ENCODE measurements at regions not wholly inside any gene's neighbourhood (a gene's known extent, or its start where the extent isn't known, plus 50 kb on each side); places are given as distances from the start of the nearest gene placed in this dataset.

DNA sequence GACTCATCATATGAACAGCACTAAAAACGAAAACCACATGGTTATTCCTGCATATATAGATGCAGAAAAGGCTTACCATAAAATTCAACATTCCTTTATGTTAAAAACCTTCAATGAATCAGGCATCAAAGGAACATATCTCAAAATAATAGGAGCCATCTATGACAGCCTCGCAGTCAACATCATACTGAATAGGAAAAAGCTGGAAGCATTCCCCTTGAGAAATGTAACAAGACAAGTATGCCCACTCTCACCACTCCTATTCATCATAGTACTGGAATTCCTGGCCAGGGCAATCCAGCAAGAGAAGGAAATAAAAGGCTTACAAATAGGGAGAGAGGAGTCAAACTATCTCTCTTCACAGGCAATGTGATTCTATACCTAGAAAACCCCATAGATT lies 179.6 kb upstream of the HTR2A start:
- peaks cover 0 to 34% (median 7%) of the 10 kb centered on the region in 11 donors for H3K9me3 ChIP-seq
- no peak overlapping the region for H3K4me3 ChIP-seq
- no peak for DNase-seq
- intact Hi-C loops (cut with DNase I) = loop anchor here in 1 of 10 donors (5.0 kb wide), 1 partner anchor 36 kb away; no protein-coding TSS in a partner anchor
- no peaks in the 10 kb centered on the region for H3K4me1 ChIP-seq
- TF ChIP-seq, protein P1, sequence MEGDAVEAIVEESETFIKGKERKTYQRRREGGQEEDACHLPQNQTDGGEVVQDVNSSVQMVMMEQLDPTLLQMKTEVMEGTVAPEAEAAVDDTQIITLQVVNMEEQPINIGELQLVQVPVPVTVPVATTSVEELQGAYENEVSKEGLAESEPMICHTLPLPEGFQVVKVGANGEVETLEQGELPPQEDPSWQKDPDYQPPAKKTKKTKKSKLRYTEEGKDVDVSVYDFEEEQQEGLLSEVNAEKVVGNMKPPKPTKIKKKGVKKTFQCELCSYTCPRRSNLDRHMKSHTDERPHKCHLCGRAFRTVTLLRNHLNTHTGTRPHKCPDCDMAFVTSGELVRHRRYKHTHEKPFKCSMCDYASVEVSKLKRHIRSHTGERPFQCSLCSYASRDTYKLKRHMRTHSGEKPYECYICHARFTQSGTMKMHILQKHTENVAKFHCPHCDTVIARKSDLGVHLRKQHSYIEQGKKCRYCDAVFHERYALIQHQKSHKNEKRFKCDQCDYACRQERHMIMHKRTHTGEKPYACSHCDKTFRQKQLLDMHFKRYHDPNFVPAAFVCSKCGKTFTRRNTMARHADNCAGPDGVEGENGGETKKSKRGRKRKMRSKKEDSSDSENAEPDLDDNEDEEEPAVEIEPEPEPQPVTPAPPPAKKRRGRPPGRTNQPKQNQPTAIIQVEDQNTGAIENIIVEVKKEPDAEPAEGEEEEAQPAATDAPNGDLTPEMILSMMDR (IDR thresholded peaks at IDR 0.05) = no peak
- ATAC-seq = no peak
- no peaks in the 10 kb centered on the region for H3K27me3 ChIP-seq
- 49 to 51% methylated on average over 2 of the region's 2 CpGs for WGBS, 2 donors
- no peaks in the 10 kb centered on the region for H3K36me3 ChIP-seq
- H3K27ac ChIP-seq = no peak overlapping the region

DNA sequence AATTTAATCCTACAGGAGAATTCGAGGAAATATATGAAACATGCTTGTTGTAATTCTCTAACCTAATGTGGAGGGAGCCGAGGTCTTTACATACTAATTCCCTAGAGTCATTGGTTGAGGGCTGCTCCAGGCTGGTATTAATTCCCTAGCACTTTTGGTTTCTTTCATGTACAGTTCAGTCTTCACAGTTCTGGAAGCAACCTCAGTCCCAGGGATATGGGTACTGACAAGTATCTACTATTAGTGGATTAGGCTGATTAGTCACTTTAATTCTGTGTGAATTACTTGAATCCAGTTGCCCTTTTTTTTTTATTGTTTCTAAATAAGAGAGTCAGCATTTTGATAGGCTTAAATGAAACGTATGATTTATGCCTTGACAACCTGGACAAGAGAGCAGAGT lies 172.3 kb upstream of the HTR2A start:
- ATAC-seq (no peak), DNase-seq (no peak)
- intact Hi-C loops (cut with DNase I) = no loop called here
- no peak overlapping the region for H3K4me3 ChIP-seq
- TF ChIP-seq, protein P1 (IDR thresholded peaks at IDR 0.05) = no peak
- H3K27me3 ChIP-seq = no peaks in the 10 kb centered on the region
- WGBS, 2 donors = 59 to 61% methylated on average over 3 of the region's 3 CpGs
- peaks cover 0 to 10% (median 2%) of the 10 kb centered on the region in 11 donors for H3K9me3 ChIP-seq
- H3K27ac ChIP-seq = no peak overlapping the region
- no peaks in the 10 kb centered on the region for H3K36me3 ChIP-seq
- H3K4me1 ChIP-seq = no peaks in the 10 kb centered on the region

DNA sequence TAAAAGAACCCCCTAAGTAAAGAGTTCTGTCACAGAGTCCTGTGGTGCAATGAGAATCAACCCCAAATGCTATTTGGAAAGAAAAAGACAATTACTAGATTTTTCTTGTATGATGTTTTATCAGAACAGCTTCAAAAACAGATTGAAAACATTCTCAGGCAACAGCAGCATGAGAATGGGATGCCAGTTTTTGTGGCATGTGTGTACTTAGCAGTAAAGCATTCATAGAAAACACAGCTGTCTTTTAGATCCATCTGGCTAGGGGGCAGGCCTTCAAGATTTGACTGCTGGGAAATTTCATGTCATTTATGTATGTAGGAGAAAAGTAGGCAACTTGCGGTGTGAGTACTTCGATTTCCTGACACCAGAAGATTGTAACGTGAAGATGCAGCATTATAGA lies 170.5 kb upstream of the HTR2A start:
- WGBS, 2 donors = 66 to 75% methylated on average over 3 of the region's 3 CpGs
- H3K27me3 ChIP-seq = no peaks in the 10 kb centered on the region
- H3K36me3 ChIP-seq = no peaks in the 10 kb centered on the region
- TF ChIP-seq, protein P1 (IDR thresholded peaks at IDR 0.05) = no peak
- intact Hi-C loops (cut with DNase I) = no loop called here
- no peak overlapping the region for H3K4me3 ChIP-seq
- no peak overlapping the region for H3K27ac ChIP-seq
- peaks cover 0 to 11% (median 5%) of the 10 kb centered on the region in 11 donors for H3K9me3 ChIP-seq
- ATAC-seq = no peak
- DNase-seq = no peak
- no peaks in the 10 kb centered on the region for H3K4me1 ChIP-seq

DNA sequence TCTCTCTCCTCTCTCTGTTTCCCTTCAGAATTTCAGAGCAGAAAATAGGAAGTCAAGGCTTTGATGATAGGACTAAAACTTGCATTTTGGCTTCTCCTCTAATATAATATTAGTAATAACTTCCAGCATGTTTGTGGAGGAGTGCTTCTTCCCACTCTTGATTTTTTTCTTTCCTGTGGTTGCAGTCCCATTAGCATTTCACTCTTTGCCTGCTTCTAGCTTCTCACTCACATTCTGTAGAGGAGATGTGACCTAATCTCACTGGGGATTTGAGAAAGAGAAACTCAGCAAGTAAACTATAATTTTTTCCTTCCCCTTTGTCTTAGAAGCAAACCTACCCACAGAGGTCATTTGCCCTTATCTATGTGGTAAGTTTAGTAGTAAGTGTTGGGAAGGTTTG lies 169.4 kb upstream of the HTR2A start:
- Histone ChIP-seq H3K9me3 (peaks cover 0 to 21% (median 6%) of the 10 kb centered on the region in 11 donors), H3K27ac (no peak overlapping the region), H3K36me3 (no peaks in the 10 kb centered on the region), H3K4me3 (no peak overlapping the region), H3K27me3 (no peaks in the 10 kb centered on the region), H3K4me1 (no peaks in the 10 kb centered on the region)
- ATAC-seq = no peak
- TF ChIP-seq, protein P1 (IDR thresholded peaks at IDR 0.05) = no peak
- DNase-seq = no peak
- intact Hi-C loops (cut with DNase I) = no loop called here
